ENCODE measurements at regions not wholly inside any gene's neighbourhood (a gene's known extent, or its start where the extent isn't known, plus 50 kb on each side); places are given as distances from the start of the nearest gene placed in this dataset.

- H3K4me1 ChIP-seq: no peaks in the 10 kb centered on the region
- H3K36me3 ChIP-seq: no peaks in the 10 kb centered on the region
- H3K27ac ChIP-seq: no peak overlapping the region
- peaks cover 10% of the 10 kb centered on the region; the same call in 1 of the 2 replicates for H3K27me3 ChIP-seq
- H3K9me3 ChIP-seq (replicated peaks): no peaks in the 10 kb centered on the region
- no peak for DNase-seq
- H3K4me3 ChIP-seq: no peak overlapping the region
These were observed 984.1 kb downstream of the UQCRFS1 start for GRCh38 chr19:28228854-28229253.

GRCh38 chr19:28224441-28224840 is 988.5 kb downstream of the UQCRFS1 start:
- Histone ChIP-seq H3K27ac (no peak overlapping the region), H3K4me1 (no peaks in the 10 kb centered on the region), H3K27me3 (peaks cover 12% of the 10 kb centered on the region; the same call in 1 of the 2 replicates), H3K9me3 (replicated peaks) (no peaks in the 10 kb centered on the region), H3K4me3 (no peak overlapping the region), H3K36me3 (no peaks in the 10 kb centered on the region)
- no peak for DNase-seq

GRCh38 chr19:28221736-28222135 is 991.2 kb downstream of the UQCRFS1 start:
- no peak overlapping the region for H3K27ac ChIP-seq
- DNase-seq: no peak
- no peaks in the 10 kb centered on the region for H3K36me3 ChIP-seq
- H3K4me1 ChIP-seq: no peaks in the 10 kb centered on the region
- no peaks in the 10 kb centered on the region for H3K9me3 ChIP-seq (replicated peaks)
- H3K27me3 ChIP-seq: peaks cover 12% of the 10 kb centered on the region; the same call in 1 of the 2 replicates
- H3K4me3 ChIP-seq: no peak overlapping the region

GRCh38 chr19:28218728-28219127 is 994.2 kb downstream of the UQCRFS1 start:
- no peaks in the 10 kb centered on the region for H3K36me3 ChIP-seq
- no peak overlapping the region for H3K4me3 ChIP-seq
- H3K27me3 ChIP-seq: peaks cover 6% of the 10 kb centered on the region; the same call in 1 of the 2 replicates
- no peak overlapping the region for H3K27ac ChIP-seq
- 0 out of 2 replicates have a peak, but pooled peaks cover under 1% of the 10 kb centered on the region for H3K9me3 ChIP-seq (replicated peaks)
- DNase-seq: no peak
- no peaks in the 10 kb centered on the region for H3K4me1 ChIP-seq

GRCh38 chr19:28217022-28217421 is 995.9 kb downstream of the UQCRFS1 start:
- Histone ChIP-seq H3K4me3 (no peak overlapping the region), H3K4me1 (no peaks in the 10 kb centered on the region), H3K36me3 (no peaks in the 10 kb centered on the region), H3K9me3 (replicated peaks) (0 out of 2 replicates have a peak, but pooled peaks cover 3% of the 10 kb centered on the region), H3K27ac (no peak overlapping the region), H3K27me3 (peaks cover 6% of the 10 kb centered on the region; the same call in 1 of the 2 replicates)
- DNase-seq: no peak

- DNase-seq: peak; percentile 23 to 52
- H3K4me3 ChIP-seq: no peak overlapping the region
- H3K9me3 ChIP-seq (replicated peaks): 0 out of 2 replicates have a peak, but pooled peaks cover 3% of the 10 kb centered on the region
- H3K4me1 ChIP-seq: no peaks in the 10 kb centered on the region; the same call in 1 of the 2 replicates
- no peaks in the 10 kb centered on the region for H3K36me3 ChIP-seq
- no peak overlapping the region for H3K27ac ChIP-seq
- no peaks in the 10 kb centered on the region for H3K27me3 ChIP-seq
These were observed 999.4 kb downstream of the UQCRFS1 start for GRCh38 chr19:28213470-28214082.

- Histone ChIP-seq H3K4me1 (no peaks in the 10 kb centered on the region; the same call in 1 of the 2 replicates), H3K27ac (no peak overlapping the region), H3K36me3 (no peaks in the 10 kb centered on the region), H3K4me3 (no peak overlapping the region), H3K27me3 (no peaks in the 10 kb centered on the region), H3K9me3 (replicated peaks) (0 out of 2 replicates have a peak, but pooled peaks cover 3% of the 10 kb centered on the region)
- peak; percentile 10 to 28 for DNase-seq
These were observed 1002.1 kb downstream of the UQCRFS1 start for GRCh38 chr19:28210886-28211285.

GRCh38 chr19:28208745-28209144 is 1004.2 kb downstream of the UQCRFS1 start:
- peaks cover 3% of the 10 kb centered on the region; the same call in 1 of the 2 replicates for H3K9me3 ChIP-seq (replicated peaks)
- H3K36me3 ChIP-seq: no peaks in the 10 kb centered on the region
- no peaks in the 10 kb centered on the region for H3K27me3 ChIP-seq
- DNase-seq: peak; percentile 24 to 31
- H3K4me1 ChIP-seq: no peaks in the 10 kb centered on the region; the same call in 1 of the 2 replicates
- H3K27ac ChIP-seq: no peak overlapping the region
- H3K4me3 ChIP-seq: no peak overlapping the region

GRCh38 chr19:28207244-28207643 is 1005.7 kb downstream of the UQCRFS1 start:
- H3K4me3 ChIP-seq: no peak overlapping the region
- no peaks in the 10 kb centered on the region; the same call in 1 of the 2 replicates for H3K9me3 ChIP-seq (replicated peaks)
- no peaks in the 10 kb centered on the region; the same call in 1 of the 2 replicates for H3K4me1 ChIP-seq
- H3K27ac ChIP-seq: no peak overlapping the region
- DNase-seq: peak in 1 of 2 experiments; percentile 9
- H3K36me3 ChIP-seq: no peaks in the 10 kb centered on the region
- no peaks in the 10 kb centered on the region for H3K27me3 ChIP-seq

GRCh38 chr19:28201462-28201943 is 1011.4 kb downstream of the UQCRFS1 start:
- no peaks in the 10 kb centered on the region for H3K4me1 ChIP-seq
- H3K4me3 ChIP-seq: no peak overlapping the region
- H3K36me3 ChIP-seq: no peaks in the 10 kb centered on the region
- DNase-seq: no peak
- no peaks in the 10 kb centered on the region for H3K27me3 ChIP-seq
- H3K9me3 ChIP-seq (replicated peaks): no peaks in the 10 kb centered on the region; the same call in 1 of the 2 replicates
- no peak overlapping the region for H3K27ac ChIP-seq

GRCh38 chr19:28199323-28199722 is 1013.6 kb downstream of the UQCRFS1 start:
- Histone ChIP-seq H3K36me3 (no peaks in the 10 kb centered on the region), H3K27me3 (no peaks in the 10 kb centered on the region), H3K4me3 (no peak overlapping the region), H3K27ac (no peak overlapping the region), H3K4me1 (no peaks in the 10 kb centered on the region), H3K9me3 (replicated peaks) (no peaks in the 10 kb centered on the region)
- DNase-seq: no peak

- Histone ChIP-seq H3K36me3 (no peaks in the 10 kb centered on the region), H3K4me3 (no peak overlapping the region), H3K27ac (no peak overlapping the region), H3K4me1 (no peaks in the 10 kb centered on the region), H3K9me3 (replicated peaks) (no peaks in the 10 kb centered on the region), H3K27me3 (no peaks in the 10 kb centered on the region)
- DNase-seq: peak in 1 of 2 experiments; percentile 23
These were observed 1016.0 kb downstream of the UQCRFS1 start for GRCh38 chr19:28196961-28197360.

GRCh38 chr19:28196101-28196500 is 1016.9 kb downstream of the UQCRFS1 start:
- Histone ChIP-seq H3K4me1 (no peaks in the 10 kb centered on the region), H3K36me3 (no peaks in the 10 kb centered on the region), H3K27me3 (no peaks in the 10 kb centered on the region), H3K27ac (no peak overlapping the region), H3K9me3 (replicated peaks) (no peaks in the 10 kb centered on the region), H3K4me3 (no peak overlapping the region)
- no peak for DNase-seq

- no peaks in the 10 kb centered on the region for H3K9me3 ChIP-seq (replicated peaks)
- no peaks in the 10 kb centered on the region for H3K27me3 ChIP-seq
- H3K4me3 ChIP-seq: no peak overlapping the region
- no peak overlapping the region for H3K27ac ChIP-seq
- DNase-seq: no peak
- H3K36me3 ChIP-seq: no peaks in the 10 kb centered on the region
- no peaks in the 10 kb centered on the region for H3K4me1 ChIP-seq
These were observed 1027.3 kb downstream of the UQCRFS1 start for GRCh38 chr19:28185646-28186045.

GRCh38 chr19:28184997-28185396 is 1028.0 kb downstream of the UQCRFS1 start:
- no peak overlapping the region for H3K4me3 ChIP-seq
- no peaks in the 10 kb centered on the region for H3K27me3 ChIP-seq
- H3K9me3 ChIP-seq (replicated peaks): no peaks in the 10 kb centered on the region
- no peak overlapping the region for H3K27ac ChIP-seq
- DNase-seq: no peak
- no peaks in the 10 kb centered on the region for H3K36me3 ChIP-seq
- H3K4me1 ChIP-seq: no peaks in the 10 kb centered on the region

- no peak overlapping the region for H3K27ac ChIP-seq
- H3K36me3 ChIP-seq: no peaks in the 10 kb centered on the region
- no peaks in the 10 kb centered on the region for H3K27me3 ChIP-seq
- DNase-seq: no peak
- H3K4me1 ChIP-seq: no peaks in the 10 kb centered on the region
- no peak overlapping the region for H3K4me3 ChIP-seq
- H3K9me3 ChIP-seq (replicated peaks): no peaks in the 10 kb centered on the region
These were observed 1036.8 kb downstream of the UQCRFS1 start for GRCh38 chr19:28176193-28176592.
